ENCODE measurements at regions not wholly inside any gene's neighbourhood (a gene's known extent, or its start where the extent isn't known, plus 50 kb on each side); places are given as distances from the start of the nearest gene placed in this dataset.
"Not testable (repeated sequence)": the region's sequence is repeated elsewhere in the genome, so short reads cannot be mapped to it uniquely, and the experiment has no call there.

DNA sequence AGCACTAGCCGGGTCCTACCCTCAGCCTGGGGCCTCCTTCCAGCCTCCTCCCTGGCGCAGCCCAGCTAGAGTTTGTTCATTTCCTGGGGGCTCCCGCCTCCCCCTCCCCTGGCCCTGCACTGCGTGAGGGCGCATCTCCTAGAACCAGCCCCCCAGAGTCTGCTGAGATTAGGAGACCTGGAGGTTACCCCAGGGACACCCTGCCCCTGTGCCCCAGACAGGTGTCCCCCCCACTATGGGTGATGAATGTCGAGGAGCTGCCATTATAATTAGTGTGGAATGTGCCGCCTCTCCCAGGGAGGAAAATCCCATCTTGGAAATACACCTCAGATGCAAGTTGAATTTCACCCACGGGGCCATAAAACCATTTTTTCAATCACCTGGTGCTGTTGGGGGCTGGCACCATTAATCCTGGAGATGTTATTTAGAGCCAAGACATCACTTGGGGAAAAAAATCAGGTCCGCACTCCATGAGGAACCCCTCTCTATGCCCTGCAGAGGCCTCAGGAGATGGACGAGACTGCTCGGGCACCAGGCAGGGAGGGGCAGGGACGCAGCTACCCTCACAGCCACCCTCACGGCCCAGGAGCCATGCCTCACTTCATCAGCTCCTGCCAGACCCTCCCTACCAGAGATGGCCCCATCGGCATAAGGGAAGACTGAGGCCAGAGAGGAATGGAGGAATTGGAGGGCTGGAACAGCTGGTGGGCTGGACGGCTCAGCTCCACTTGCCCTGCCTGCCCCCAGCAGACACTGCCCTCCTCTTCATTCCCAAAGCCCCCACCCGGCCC, 197.5 kb downstream of the IGLL1 start:
- no peaks in the 10 kb centered on the region for H3K9me2 ChIP-seq (replicated peaks; ENCODE audit: insufficient read depth, low read length)
- H2AFZ ChIP-seq (ENCODE audit: low read length): no peak overlapping the region
- TF ChIP-seq EZH2 (optimal IDR thresholded peaks at IDR 0.05; ENCODE audit: low read depth, low read length): no peak
- no peak for TF ChIP-seq EZH2phosphoT487 (IDR thresholded peaks at IDR 0.05; ENCODE audit: low read length)
- TF ChIP-seq, protein P1, sequence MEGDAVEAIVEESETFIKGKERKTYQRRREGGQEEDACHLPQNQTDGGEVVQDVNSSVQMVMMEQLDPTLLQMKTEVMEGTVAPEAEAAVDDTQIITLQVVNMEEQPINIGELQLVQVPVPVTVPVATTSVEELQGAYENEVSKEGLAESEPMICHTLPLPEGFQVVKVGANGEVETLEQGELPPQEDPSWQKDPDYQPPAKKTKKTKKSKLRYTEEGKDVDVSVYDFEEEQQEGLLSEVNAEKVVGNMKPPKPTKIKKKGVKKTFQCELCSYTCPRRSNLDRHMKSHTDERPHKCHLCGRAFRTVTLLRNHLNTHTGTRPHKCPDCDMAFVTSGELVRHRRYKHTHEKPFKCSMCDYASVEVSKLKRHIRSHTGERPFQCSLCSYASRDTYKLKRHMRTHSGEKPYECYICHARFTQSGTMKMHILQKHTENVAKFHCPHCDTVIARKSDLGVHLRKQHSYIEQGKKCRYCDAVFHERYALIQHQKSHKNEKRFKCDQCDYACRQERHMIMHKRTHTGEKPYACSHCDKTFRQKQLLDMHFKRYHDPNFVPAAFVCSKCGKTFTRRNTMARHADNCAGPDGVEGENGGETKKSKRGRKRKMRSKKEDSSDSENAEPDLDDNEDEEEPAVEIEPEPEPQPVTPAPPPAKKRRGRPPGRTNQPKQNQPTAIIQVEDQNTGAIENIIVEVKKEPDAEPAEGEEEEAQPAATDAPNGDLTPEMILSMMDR (IDR thresholded peaks at IDR 0.05; ENCODE audit: low read length): no peak
- no peaks in the 10 kb centered on the region for H3K79me2 ChIP-seq (ENCODE audit: low read length)
- H3K4me2 ChIP-seq (ENCODE audit: low read depth, low read length): no peak overlapping the region
- peaks cover 26% of the 10 kb centered on the region for H3K27me3 ChIP-seq (replicated peaks; ENCODE audit: insufficient read depth, low read length)
- no peaks in the 10 kb centered on the region for H3K36me3 ChIP-seq (replicated peaks; ENCODE audit: insufficient read depth, low read length)
- no peaks in the 10 kb centered on the region for H3K4me1 ChIP-seq (ENCODE audit: low read length)
- H3K4me3 ChIP-seq (ENCODE audit: low read length): no peak overlapping the region
- H3K9me3 ChIP-seq (replicated peaks; ENCODE audit: insufficient read depth, low read length): no peaks in the 10 kb centered on the region
- H3F3A ChIP-seq (ENCODE audit: insufficient read depth, low read length): no peaks in the 10 kb centered on the region
- no peak for DNase-seq
- no peak overlapping the region for H3K9ac ChIP-seq (ENCODE audit: low read length)
- H4K20me1 ChIP-seq (ENCODE audit: insufficient read depth, low read length): no peaks in the 10 kb centered on the region
- no peak overlapping the region for H3K27ac ChIP-seq (ENCODE audit: low read length)

DNA sequence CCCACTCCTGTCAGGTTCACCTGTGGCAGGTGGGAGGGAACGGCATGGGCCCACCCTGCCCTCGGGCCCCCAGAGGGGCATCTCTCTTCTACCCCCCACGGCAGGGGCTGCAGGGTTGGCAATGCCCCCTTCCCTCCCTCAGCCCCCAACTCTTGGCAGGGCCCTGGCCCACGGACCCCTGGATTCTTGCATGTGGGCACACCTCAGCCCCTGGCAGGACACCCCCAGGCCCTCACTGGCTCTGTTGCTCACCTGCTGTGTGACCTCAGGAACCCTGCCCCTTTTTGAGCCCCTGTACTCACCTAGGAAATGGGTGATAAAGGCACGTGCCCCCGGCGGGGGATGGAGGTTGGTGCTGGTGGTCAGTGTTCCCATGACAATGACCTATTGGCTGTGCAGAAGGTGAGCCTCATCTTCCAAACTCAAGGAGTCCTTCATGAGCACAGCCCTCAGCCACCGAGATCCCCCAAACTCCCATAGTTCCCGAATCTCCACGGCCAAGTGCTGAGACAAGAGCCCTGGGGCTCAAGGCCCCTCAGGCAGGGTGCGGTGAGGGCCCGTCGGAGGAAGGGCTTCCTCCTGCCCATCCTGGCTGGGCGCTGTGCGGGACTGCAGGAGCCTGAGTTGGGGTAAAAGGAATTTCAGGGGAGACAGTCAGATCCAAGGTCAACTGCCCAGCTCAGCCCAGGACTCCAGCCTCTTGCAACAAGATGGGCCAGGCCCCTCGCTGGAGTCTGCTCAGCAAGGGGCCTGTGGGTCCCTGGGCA, 198.2 kb downstream of the IGLL1 start:
- Histone ChIP-seq H3K9ac (ENCODE audit: low read length) (no peak overlapping the region), H3F3A (ENCODE audit: insufficient read depth, low read length) (no peaks in the 10 kb centered on the region), H3K4me2 (ENCODE audit: low read depth, low read length) (no peak overlapping the region), H3K9me3 (replicated peaks; ENCODE audit: insufficient read depth, low read length) (no peaks in the 10 kb centered on the region), H3K36me3 (replicated peaks; ENCODE audit: insufficient read depth, low read length) (no peaks in the 10 kb centered on the region), H3K4me1 (ENCODE audit: low read length) (no peaks in the 10 kb centered on the region), H4K20me1 (ENCODE audit: insufficient read depth, low read length) (no peaks in the 10 kb centered on the region), H3K9me2 (replicated peaks; ENCODE audit: insufficient read depth, low read length) (no peaks in the 10 kb centered on the region), H3K79me2 (ENCODE audit: low read length) (no peaks in the 10 kb centered on the region), H3K4me3 (ENCODE audit: low read length) (no peak overlapping the region), H3K27ac (ENCODE audit: low read length) (no peak overlapping the region), H3K27me3 (replicated peaks; ENCODE audit: insufficient read depth, low read length) (peaks cover 24% of the 10 kb centered on the region), H2AFZ (ENCODE audit: low read length) (no peak overlapping the region)
- no peak for TF ChIP-seq EZH2phosphoT487 (IDR thresholded peaks at IDR 0.05; ENCODE audit: low read length)
- no peak for DNase-seq

- no peak for DNase-seq
- Histone ChIP-seq H3K9ac (ENCODE audit: low read length) (no peak overlapping the region), H3K9me3 (replicated peaks; ENCODE audit: insufficient read depth, low read length) (no peaks in the 10 kb centered on the region), H3K9me2 (replicated peaks; ENCODE audit: insufficient read depth, low read length) (no peaks in the 10 kb centered on the region), H3K36me3 (replicated peaks; ENCODE audit: insufficient read depth, low read length) (no peaks in the 10 kb centered on the region), H4K20me1 (ENCODE audit: insufficient read depth, low read length) (no peaks in the 10 kb centered on the region), H3K79me2 (ENCODE audit: low read length) (no peaks in the 10 kb centered on the region), H3K4me3 (ENCODE audit: low read length) (no peak overlapping the region), H3K4me2 (ENCODE audit: low read depth, low read length) (no peak overlapping the region), H3K27ac (ENCODE audit: low read length) (no peak overlapping the region), H3F3A (ENCODE audit: insufficient read depth, low read length) (no peaks in the 10 kb centered on the region), H3K4me1 (ENCODE audit: low read length) (no peaks in the 10 kb centered on the region), H2AFZ (ENCODE audit: low read length) (no peak overlapping the region), H3K27me3 (replicated peaks; ENCODE audit: insufficient read depth, low read length) (peaks cover 17% of the 10 kb centered on the region)
- TF ChIP-seq, protein P1 (IDR thresholded peaks at IDR 0.05; ENCODE audit: low read length): no peak
- TF ChIP-seq EZH2phosphoT487 (IDR thresholded peaks at IDR 0.05; ENCODE audit: low read length) (no peak), EZH2 (optimal IDR thresholded peaks at IDR 0.05; ENCODE audit: low read depth, low read length) (no peak)
These were observed 199.2 kb downstream of the IGLL1 start for GRCh38 chr22:23380911-23381310.

- Histone ChIP-seq H3K79me2 (ENCODE audit: low read length) (no peaks in the 10 kb centered on the region), H3K9me2 (replicated peaks; ENCODE audit: insufficient read depth, low read length) (no peaks in the 10 kb centered on the region), H3K4me1 (ENCODE audit: low read length) (no peaks in the 10 kb centered on the region), H4K20me1 (ENCODE audit: insufficient read depth, low read length) (no peaks in the 10 kb centered on the region), H3K27me3 (replicated peaks; ENCODE audit: insufficient read depth, low read length) (peaks cover 17% of the 10 kb centered on the region), H3K36me3 (replicated peaks; ENCODE audit: insufficient read depth, low read length) (no peaks in the 10 kb centered on the region), H2AFZ (ENCODE audit: low read length) (no peak overlapping the region), H3K4me2 (ENCODE audit: low read depth, low read length) (no peak overlapping the region), H3K9ac (ENCODE audit: low read length) (no peak overlapping the region), H3K4me3 (ENCODE audit: low read length) (no peak overlapping the region), H3K27ac (ENCODE audit: low read length) (no peak overlapping the region), H3F3A (ENCODE audit: insufficient read depth, low read length) (no peaks in the 10 kb centered on the region), H3K9me3 (replicated peaks; ENCODE audit: insufficient read depth, low read length) (no peaks in the 10 kb centered on the region)
- TF ChIP-seq EZH2phosphoT487 (IDR thresholded peaks at IDR 0.05; ENCODE audit: low read length) (no peak), EZH2 (optimal IDR thresholded peaks at IDR 0.05; ENCODE audit: low read depth, low read length) (no peak)
- TF ChIP-seq, protein P1 (IDR thresholded peaks at IDR 0.05; ENCODE audit: low read length): no peak
- no peak for DNase-seq
These were observed 199.9 kb downstream of the IGLL1 start for GRCh38 chr22:23380230-23380573.

GRCh38 chr22:23379540-23380229, 199.4 kb downstream of the BCR start:
- not testable (repeated sequence) for H3K9ac ChIP-seq (ENCODE audit: low read length); H3K79me2 ChIP-seq (ENCODE audit: low read length); H3K4me3 ChIP-seq (ENCODE audit: low read length); H2AFZ ChIP-seq (ENCODE audit: low read length); H3F3A ChIP-seq (ENCODE audit: insufficient read depth, low read length); H3K9me2 ChIP-seq (replicated peaks; ENCODE audit: insufficient read depth, low read length); H4K20me1 ChIP-seq (ENCODE audit: insufficient read depth, low read length); H3K27ac ChIP-seq (ENCODE audit: low read length); DNase-seq; H3K4me1 ChIP-seq (ENCODE audit: low read length); H3K9me3 ChIP-seq (replicated peaks; ENCODE audit: insufficient read depth, low read length); H3K4me2 ChIP-seq (ENCODE audit: low read depth, low read length); H3K36me3 ChIP-seq (replicated peaks; ENCODE audit: insufficient read depth, low read length)
- H3K27me3 ChIP-seq (replicated peaks; ENCODE audit: insufficient read depth, low read length): peaks cover 17% of the 10 kb centered on the region
